HG03558 (cell line): ENCODE measurements at regions not wholly inside any gene's neighbourhood (a gene's known extent, or its start where the extent isn't known, plus 50 kb on each side); places are given as distances from the start of the nearest gene placed in this dataset.
"Not testable (repeated sequence)": the region's sequence is repeated elsewhere in the genome, so short reads cannot be mapped to it uniquely, and the experiment has no call there.

Experiments used
- ATAC-seq: cut with Tn5 transposase; IDR thresholded peaks from one replicate; pipeline ENCODE4 v1.9.1; 2021; ENCODE audit warnings: moderate number of reproducible peaks; ENCODE audit not compliant: unreplicated experiment; ENCODE audit errors: extremely low read depth

GRCh38 chr4:11847167-11847566 lies 418.5 kb upstream of the HS3ST1 start:
- no peak for ATAC-seq

GRCh38 chr4:11843927-11844326 lies 415.2 kb upstream of the HS3ST1 start:
- no peak for ATAC-seq

- ATAC-seq: no peak
Measured at GRCh38 chr4:11843340-11843739, 414.6 kb upstream of the HS3ST1 start.

GRCh38 chr4:11842620-11843263 lies 414.0 kb upstream of the HS3ST1 start:
- no peak for ATAC-seq

GRCh38 chr4:11839889-11840288 lies 411.2 kb upstream of the HS3ST1 start:
- no peak for ATAC-seq

- ATAC-seq: no peak
Measured at GRCh38 chr4:11831739-11832138, 403.0 kb upstream of the HS3ST1 start.

- no peak for ATAC-seq
Measured at GRCh38 chr4:11824566-11824965, 395.9 kb upstream of the HS3ST1 start.

- no peak for ATAC-seq
Measured at GRCh38 chr4:11821772-11822430, 393.2 kb upstream of the HS3ST1 start.

- ATAC-seq: no peak
Measured at GRCh38 chr4:11817088-11817487, 388.4 kb upstream of the HS3ST1 start.

- no peak for ATAC-seq
Measured at GRCh38 chr4:11814758-11815157, 386.1 kb upstream of the HS3ST1 start.

GRCh38 chr4:11813951-11814446 lies 385.3 kb upstream of the HS3ST1 start:
- no peak for ATAC-seq

GRCh38 chr4:11811521-11811920 lies 382.8 kb upstream of the HS3ST1 start:
- ATAC-seq: not testable (repeated sequence)

GRCh38 chr4:11805842-11806241 lies 377.1 kb upstream of the HS3ST1 start:
- no peak for ATAC-seq

- peak; percentile 84 for ATAC-seq
Measured at GRCh38 chr4:11801466-11802446, 373.1 kb upstream of the HS3ST1 start.

- no peak for ATAC-seq
Measured at GRCh38 chr4:11799196-11799595, 370.5 kb upstream of the HS3ST1 start.

GRCh38 chr4:11791797-11792196 lies 363.1 kb upstream of the HS3ST1 start:
- no peak for ATAC-seq

GRCh38 chr4:11790230-11790629 lies 361.5 kb upstream of the HS3ST1 start:
- ATAC-seq: no peak

- ATAC-seq: no peak
Measured at GRCh38 chr4:11783588-11783987, 354.9 kb upstream of the HS3ST1 start.

GRCh38 chr4:11782859-11783258 lies 354.2 kb upstream of the HS3ST1 start:
- ATAC-seq: no peak

GRCh38 chr4:11777447-11777846 lies 348.8 kb upstream of the HS3ST1 start:
- no peak for ATAC-seq

GRCh38 chr4:11774346-11774745 lies 345.7 kb upstream of the HS3ST1 start:
- no peak for ATAC-seq
